ENCODE measurements at regions not wholly inside any gene's neighbourhood (a gene's known extent, or its start where the extent isn't known, plus 50 kb on each side); places are given as distances from the start of the nearest gene placed in this dataset.

DNA sequence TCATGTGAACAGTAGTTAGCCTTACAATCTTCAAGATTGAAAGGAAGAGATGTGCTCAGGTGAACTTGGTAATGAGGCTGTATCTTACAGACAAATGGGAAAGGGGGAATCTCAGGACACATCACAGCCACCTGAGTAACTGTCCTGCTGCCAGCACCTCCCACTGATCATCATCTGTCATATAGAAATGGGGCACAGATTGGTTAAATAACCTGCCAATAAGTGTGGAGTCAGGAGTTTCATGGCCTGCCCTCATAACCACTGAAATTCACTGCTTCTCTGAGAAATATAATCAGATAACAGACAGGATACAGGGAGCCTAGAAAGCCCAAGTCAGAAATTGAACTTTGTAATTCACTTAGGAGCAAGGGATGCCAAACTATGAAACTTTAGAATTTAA, 64.9 kb upstream of the TAS2R16 start:
- no peak for DNase-seq

- no peak for DNase-seq
Measured at GRCh38 chr7:123057911-123058310, 62.4 kb upstream of the TAS2R16 start.

DNA sequence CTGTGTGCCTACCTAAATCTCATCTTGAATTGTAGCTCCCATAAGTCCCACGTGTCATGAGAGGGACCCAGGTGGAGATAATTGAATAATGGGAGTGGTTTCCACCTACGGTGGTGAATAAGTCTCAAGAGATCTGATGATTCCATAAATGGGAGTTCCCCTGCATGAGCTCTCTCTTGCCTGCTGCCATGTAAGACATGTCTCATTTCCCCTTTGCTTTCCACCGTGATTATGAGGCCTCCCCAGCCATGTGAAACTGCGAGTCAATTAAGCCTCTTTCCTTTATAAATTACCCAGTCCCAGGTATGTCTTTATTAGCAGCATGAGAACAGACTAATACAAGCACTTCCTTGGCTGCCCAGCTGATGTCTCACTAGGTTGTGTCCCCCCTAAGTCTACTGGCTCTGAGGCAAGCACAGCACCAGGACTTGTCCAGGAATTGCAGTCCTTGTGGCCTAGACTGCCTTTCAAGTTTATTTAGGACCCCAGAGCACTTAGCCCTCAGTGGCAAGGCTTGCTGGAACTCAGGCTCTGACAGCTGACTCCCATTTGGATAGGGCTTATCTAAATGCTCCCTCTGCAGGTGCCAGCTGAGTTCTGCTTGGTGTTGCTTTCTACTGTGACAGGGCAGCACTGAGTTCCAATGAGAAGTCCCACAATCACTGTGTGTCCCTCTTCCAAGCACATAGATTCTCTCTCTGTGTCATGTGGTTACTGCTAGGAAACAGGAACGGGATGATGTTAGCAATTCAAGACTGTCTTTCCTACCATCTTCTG, 59.0 kb upstream of the TAS2R16 start:
- peak; percentile 38 for DNase-seq

GRCh38 chr7:123051916-123052315, 56.4 kb upstream of the TAS2R16 start:
- no peak for DNase-seq

GRCh38 chr7:123047955-123048354, 52.5 kb upstream of the TAS2R16 start:
- DNase-seq: no peak
